Heart right ventricle (tissue), 16 donors: ENCODE measurements at regions not wholly inside any gene's neighbourhood (a gene's known extent, or its start where the extent isn't known, plus 50 kb on each side); places are given as distances from the start of the nearest gene placed in this dataset.

Experiments
- ATAC-seq, 8 donors: fragments of 200-7000 bp; cut with Tn5 transposase; one replicate each; pipeline ENCODE4 v1.9.1; 2020; ENCODE audit warnings: mild to moderate bottlenecking in 8 of 8, moderate library complexity in 8 of 8, moderate number of reproducible peaks in 1 of 8
- DNase-seq, 2 donors: peaks; one replicate each; pipeline ENCODE4 v3.0.0-alpha.2; 2020
- H3K27ac ChIP-seq, 10 donors: fragments of 200-600 bp; sonication (generic) in 2 of 10; one replicate each; pipeline versions ENCODE4 v1.5.0 to v1.8.0; 2020 to 2022; ENCODE audit warnings: mild to moderate bottlenecking in 3 of 10
- H3K27me3 ChIP-seq, 7 donors: fragments of 200-600 bp; one replicate each; pipeline ENCODE4 v1.8.0; 2021 to 2022; ENCODE audit warnings: mild to moderate bottlenecking in 2 of 7
- H3K36me3 ChIP-seq, 9 donors: fragments of 200-600 bp; sonication (generic) in 1 of 9; one replicate each; pipeline versions ENCODE4 v1.5.0 to v1.8.0; 2020 to 2022; ENCODE audit warnings: mild to moderate bottlenecking in 2 of 9
- H3K4me1 ChIP-seq, 9 donors: fragments of 200-600 bp; sonication (generic) in 1 of 9; one replicate each; pipeline versions ENCODE4 v1.5.0 to v1.8.0; 2020 to 2022; ENCODE audit warnings: mild to moderate bottlenecking in 4 of 9
- H3K4me3 ChIP-seq, 10 donors: fragments of 200-600 bp; sonication (generic) in 2 of 10; one replicate each; pipeline versions ENCODE4 v1.5.0 to v1.8.0; 2020 to 2022; ENCODE audit warnings: mild to moderate bottlenecking in 7 of 10, moderate library complexity in 2 of 10
- H3K9me3 ChIP-seq, 11 donors: fragments of 200-600 bp in 10 of 11; sonication (generic) in 2 of 11; one replicate each; pipeline versions ENCODE4 v1.5.0 to v1.8.0; 2013 to 2022; ENCODE audit warnings: mild to moderate bottlenecking in 2 of 11, control low read depth in 1 of 11, moderate library complexity in 1 of 11
- CTCF ChIP-seq, 9 donors: fragments of 200-600 bp; sonication (generic) in 2 of 9; IDR thresholded peaks; one replicate each; pipeline versions ENCODE4 v1.5.0 to v1.8.0; 2021 to 2022; ENCODE audit warnings: antibody characterized with exemption in 9 of 9, mild to moderate bottlenecking in 5 of 9, moderate library complexity in 1 of 9
- WGBS, 2 donors: extraction: QIAGEN DNeasy Blood & Tissue Kit; methylation state at CpG; one replicate each; pipeline ENCODE4 v1.1.7; 2013; ENCODE audit warnings: inconsistent platforms in 1 of 2; 5-methylcytosine and 5-hydroxymethylcytosine counted together
- intact Hi-C, 10 donors: fragments of 100-400 bp; cut with DNase I; formaldehyde crosslinking; loops; one replicate each; pipeline versions ENCODE4 v1.11.1 to v1.14.2; 2022
- donor health status: Arrhythmogenic right ventricular cardiomyopathy.
- donor health status: ischemic (EF 13 %, LVEDD 7.1; RV severe dilation, severe dysfunction).
- donor health status: healthy with polysubstance abuse.
- donor health status: DM: no; HTN: yes; CAD: no.
- donor health status: DM: no; HTN: no; CAD: no.
- donor health status: ischemic (EF 25% LVEDD 6.9; RV normal size, moderate dysfunction).
- donor health status: ischemic (EF 25% LVEDD 5.7; RV mildly dilated, moderate dysfunction).
- donor health status: healthy.
- donor health status: DM: yes; HTN: yes; CAD: no.
- donor health status: Ischemic cardiomyopathy.
- donor health status: ischemic (EF 35%, LVEDD 5.7; RV mildly dilated, moderate dysfunction).
- donor health status: nonischemic (EF 11% LVEDD 7.7; RV severe dilation, severe dysfunction).
- donor health status: DM: yes; HTN: yes; CAD: no.
- donor health status: PGD.
- donor health status: ischemic (EF 29% LVEDD 5.4; RV normal size, mild dysfunction).
- donor health status: nonischemic (EF 23%, LVEDD 6.1; RV moderate dilation, normal function).

GRCh38 chr2:238521870-238522269 lies 95.1 kb downstream of the ASB1 start:
- Histone ChIP-seq H3K4me1 (no peaks in the 10 kb centered on the region), H3K27ac (no peak overlapping the region), H3K27me3 (peaks cover 0 to 22% (median 0%) of the 10 kb centered on the region in 7 donors), H3K9me3 (peaks cover 0 to 23% (median 8%) of the 10 kb centered on the region in 11 donors), H3K36me3 (no peaks in the 10 kb centered on the region), H3K4me3 (no peak overlapping the region)
- ATAC-seq = no peak
- DNase-seq = no peak
- intact Hi-C loops = loop anchor here in 2 of 10 donors (10.0 kb wide), 1 partner anchor 263 kb away; no protein-coding TSS in a partner anchor
- no peak for TF ChIP-seq CTCF (IDR thresholded peaks at IDR 0.05)
- 89 to 93% methylated on average over 8 of the region's 8 CpGs for WGBS, 2 donors

DNA sequence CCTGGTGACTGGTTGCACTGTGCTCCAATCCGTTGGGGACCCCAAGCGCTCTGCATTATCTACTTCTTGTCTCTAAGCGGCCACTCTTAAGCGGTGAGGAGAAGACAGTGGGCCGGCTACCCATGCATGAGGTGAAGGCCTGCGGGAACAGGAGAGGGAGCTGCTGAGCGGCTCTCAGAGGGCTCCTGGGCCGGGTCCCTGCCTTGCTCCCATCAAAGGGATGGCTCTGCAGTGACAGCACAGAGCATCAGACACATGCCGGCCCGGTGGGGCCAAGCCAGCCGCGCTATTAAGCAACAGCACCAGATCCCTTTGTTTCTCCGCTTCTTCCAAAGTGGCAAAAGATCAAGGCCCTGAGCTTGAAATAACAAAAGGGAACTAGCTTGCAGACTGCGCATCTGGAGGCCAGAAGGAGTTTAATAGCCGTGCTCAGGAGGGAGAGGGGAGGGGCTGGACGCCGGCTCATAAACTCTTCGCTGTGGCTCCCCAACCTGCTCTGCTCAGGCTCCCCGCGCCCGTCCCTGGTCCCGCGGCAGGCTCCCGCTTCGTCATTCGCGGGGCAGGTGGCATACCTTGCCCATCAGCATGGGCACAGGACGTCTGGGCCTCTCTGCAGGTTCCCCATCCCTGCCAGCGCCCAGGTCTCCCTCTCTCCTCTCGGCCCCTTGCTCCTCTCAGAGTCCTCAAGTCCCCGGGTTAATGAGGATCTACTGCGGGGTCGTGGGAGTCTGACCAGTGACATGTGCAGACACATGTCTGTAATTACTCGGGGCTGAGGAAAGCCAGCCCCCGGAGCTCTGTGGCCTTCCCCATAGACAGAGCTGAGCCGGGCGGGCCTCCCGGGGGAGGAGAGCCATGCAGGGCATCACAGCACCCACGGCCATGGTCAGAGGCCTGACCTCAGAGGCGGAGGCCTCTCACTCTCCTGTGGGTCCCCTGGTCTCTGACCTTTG lies 96.7 kb downstream of the ASB1 start:
- WGBS, 2 donors = 58 to 62% methylated on average over 40 of the region's 40 CpGs
- Histone ChIP-seq H3K4me1 (no peaks in the 10 kb centered on the region), H3K4me3 (no peak overlapping the region), H3K27me3 (peaks cover 0 to 30% (median 0%) of the 10 kb centered on the region in 7 donors), H3K36me3 (no peaks in the 10 kb centered on the region), H3K27ac (no peak overlapping the region), H3K9me3 (peaks cover 0 to 8% (median 0%) of the 10 kb centered on the region in 11 donors)
- DNase-seq (no peak), ATAC-seq (peak in 4 of 8 donors; percentile 40 to 68 (median 50))
- intact Hi-C loops = loop anchor here in 2 of 10 donors (10.0 kb wide), 1 partner anchor 261 kb away; no protein-coding TSS in a partner anchor
- peak in 4 of 9 donors; percentile 14 to 23 (median 21) for TF ChIP-seq CTCF (IDR thresholded peaks at IDR 0.05)

DNA sequence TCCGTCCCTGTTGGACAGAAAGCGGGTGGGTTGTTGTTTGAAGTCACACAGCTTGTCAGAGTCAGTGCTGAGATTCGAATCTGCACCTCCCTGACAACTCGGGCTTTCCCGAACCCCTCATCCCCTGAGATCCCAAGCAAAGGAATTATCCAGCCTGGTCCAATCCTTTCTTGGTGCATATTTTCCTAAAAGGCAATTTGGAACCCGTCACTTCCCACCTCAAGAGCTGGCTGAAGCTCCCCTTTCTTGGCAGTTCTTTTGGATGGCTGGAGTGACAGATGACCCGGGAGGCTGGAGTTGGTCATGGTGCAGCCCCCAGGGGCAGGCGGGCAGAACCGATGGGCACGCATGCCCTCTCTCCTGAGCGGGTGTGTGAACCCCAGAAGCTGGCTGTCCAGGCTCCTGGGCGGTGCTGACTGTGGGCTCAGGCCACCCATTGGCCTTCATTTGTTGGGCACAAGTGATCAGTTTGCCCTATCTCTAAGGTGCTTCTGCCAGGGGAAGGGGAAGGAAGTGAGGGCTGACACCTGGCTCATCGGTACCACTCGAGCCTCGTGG lies 97.8 kb downstream of the ASB1 start:
- H3K27ac ChIP-seq = no peak overlapping the region
- no peaks in the 10 kb centered on the region for H3K36me3 ChIP-seq
- 90 to 92% methylated on average over 15 of the region's 15 CpGs for WGBS, 2 donors
- no peak overlapping the region for H3K4me3 ChIP-seq
- peaks cover 0 to 30% (median 0%) of the 10 kb centered on the region in 7 donors for H3K27me3 ChIP-seq
- intact Hi-C loops = loop anchor here in 2 of 10 donors (10.0 kb wide), 1 partner anchor 260 kb away; no protein-coding TSS in a partner anchor
- ATAC-seq = no peak
- no peak for DNase-seq
- no peaks in the 10 kb centered on the region for H3K9me3 ChIP-seq
- no peak for TF ChIP-seq CTCF (IDR thresholded peaks at IDR 0.05)
- no peaks in the 10 kb centered on the region for H3K4me1 ChIP-seq

DNA sequence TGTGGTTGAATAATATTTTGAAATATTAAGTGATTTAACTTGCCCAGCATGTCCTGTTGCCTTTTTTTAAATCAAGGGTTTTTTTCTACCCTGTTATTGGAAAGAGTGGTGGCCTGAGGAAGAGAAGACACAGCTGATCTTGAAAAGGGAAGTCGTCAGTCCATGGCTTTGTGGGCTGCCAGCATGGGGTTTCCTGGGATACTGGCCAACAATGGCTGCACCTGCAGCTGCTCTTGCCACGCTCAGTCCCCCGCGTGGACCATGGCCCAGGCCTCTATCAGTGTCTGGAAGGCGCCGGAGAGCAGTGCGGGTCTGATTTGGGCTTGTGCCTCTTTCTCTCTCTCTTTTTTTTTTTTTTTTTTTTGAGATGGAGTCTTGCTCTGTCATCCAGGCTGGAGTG lies 99.3 kb downstream of the ASB1 start:
- no peaks in the 10 kb centered on the region for H3K36me3 ChIP-seq
- intact Hi-C loops = loop anchor here in 2 of 10 donors (10.0 kb wide), 1 partner anchor 259 kb away; no protein-coding TSS in a partner anchor
- peaks cover 0 to 13% (median 2%) of the 10 kb centered on the region in 11 donors for H3K9me3 ChIP-seq
- 54 to 60% methylated on average over 7 of the region's 7 CpGs for WGBS, 2 donors
- H3K27ac ChIP-seq = no peak overlapping the region
- H3K4me1 ChIP-seq = no peaks in the 10 kb centered on the region
- H3K27me3 ChIP-seq = peaks cover 0 to 30% (median 0%) of the 10 kb centered on the region in 7 donors
- TF ChIP-seq CTCF (IDR thresholded peaks at IDR 0.05) = no peak
- DNase-seq (no peak), ATAC-seq (peak in 1 of 8 donors; percentile 50)
- H3K4me3 ChIP-seq = no peak overlapping the region
